Osteoblast (primary cell): ENCODE measurements at regions not wholly inside any gene's neighbourhood (a gene's known extent, or its start where the extent isn't known, plus 50 kb on each side); places are given as distances from the start of the nearest gene placed in this dataset.

Source experiments
- DNase-seq: peaks from one replicate; pipeline ENCODE4 v3.0.0; 2011; ENCODE audit warnings: low spot score, mixed read lengths; ENCODE audit not compliant: insufficient read length; ENCODE audit errors: missing footprints
- H2AFZ ChIP-seq: 2 replicates; pipeline ENCODE4 v1.6.0; 2011; ENCODE audit warnings: mild to moderate bottlenecking, low read length
- H3K27ac ChIP-seq: 2 replicates; pipeline ENCODE4 v1.5.1; 2011; ENCODE audit warnings: mild to moderate bottlenecking, low read depth, low read length, moderate library complexity
- H3K27me3 ChIP-seq: 2 replicates; pipeline ENCODE4 v1.6.0; 2012; ENCODE audit warnings: mild to moderate bottlenecking, control low read depth, inconsistent platforms, low read length, moderate library complexity; ENCODE audit not compliant: insufficient read depth
- H3K36me3 ChIP-seq: 2 replicates; pipeline ENCODE4 v1.5.1; 2011; ENCODE audit warnings: mild to moderate bottlenecking, low read length, control low read depth, moderate library complexity; ENCODE audit not compliant: insufficient read depth
- H3K4me1 ChIP-seq: 2 replicates; pipeline ENCODE4 v1.5.1; 2011; ENCODE audit warnings: mild to moderate bottlenecking, low read length, control low read depth, moderate library complexity; ENCODE audit not compliant: insufficient read depth
- H3K4me2 ChIP-seq: 2 replicates; pipeline ENCODE4 v1.6.0; 2011; ENCODE audit warnings: mild to moderate bottlenecking, low read length; ENCODE audit not compliant: insufficient read depth
- H3K4me3 ChIP-seq: fragments of 200-600 bp; sonication (generic); 3 replicates; pipeline ENCODE4 v1.5.1; 2012; ENCODE audit warnings: mild to moderate bottlenecking, low read length, inconsistent platforms; ENCODE audit not compliant: insufficient read depth
- H3K79me2 ChIP-seq: 2 replicates; pipeline ENCODE4 v1.6.0; 2012; ENCODE audit warnings: mild to moderate bottlenecking, low read length, control low read depth, inconsistent platforms; ENCODE audit not compliant: insufficient read depth
- H3K9me3 ChIP-seq: 2 replicates; pipeline ENCODE4 v1.5.1; 2011; ENCODE audit warnings: low read depth, low read length, control low read depth
- H4K20me1 ChIP-seq: 2 replicates; pipeline ENCODE4 v1.6.0; 2012; ENCODE audit warnings: mild to moderate bottlenecking, low read length, control low read depth; ENCODE audit not compliant: insufficient read depth
- TF ChIP-seq, protein P1 (sequence below): IDR thresholded peaks from 2 replicates; pipeline ENCODE4 v1.5.1; 2011; ENCODE audit warnings: mild to moderate bottlenecking, low read depth, low read length, moderate library complexity; ENCODE audit errors: extremely low read depth

DNA sequence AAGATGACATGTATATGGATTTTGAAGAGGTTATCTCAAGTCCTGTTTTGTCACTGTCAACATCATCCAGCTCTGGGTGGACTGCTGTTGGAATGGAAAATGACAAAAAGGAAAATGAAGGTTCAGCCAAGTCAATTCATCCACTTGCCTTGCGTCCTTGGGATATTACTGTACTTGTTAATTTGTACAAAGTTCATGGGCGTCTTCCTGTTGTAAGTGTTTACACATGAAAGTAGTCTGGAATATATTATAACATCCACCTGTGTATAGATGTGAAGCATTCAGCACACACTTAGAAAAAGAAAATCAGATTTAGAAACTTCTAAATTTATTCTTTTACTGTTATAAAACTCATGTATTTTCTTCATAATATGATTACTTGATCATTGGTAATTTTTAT, 67.2 kb downstream of the BLTP1 start:
- Histone ChIP-seq H3K4me3 (no peak overlapping the region), H3K4me2 (no peak overlapping the region), H3K79me2 (no peaks in the 10 kb centered on the region), H3K4me1 (no peaks in the 10 kb centered on the region), H2AFZ (no peak overlapping the region), H3K27me3 (no peaks in the 10 kb centered on the region), H3K27ac (no peak overlapping the region), H3K36me3 (peaks cover 12% of the 10 kb centered on the region), H4K20me1 (no peaks in the 10 kb centered on the region), H3K9me3 (no peaks in the 10 kb centered on the region)
- TF ChIP-seq, protein P1, sequence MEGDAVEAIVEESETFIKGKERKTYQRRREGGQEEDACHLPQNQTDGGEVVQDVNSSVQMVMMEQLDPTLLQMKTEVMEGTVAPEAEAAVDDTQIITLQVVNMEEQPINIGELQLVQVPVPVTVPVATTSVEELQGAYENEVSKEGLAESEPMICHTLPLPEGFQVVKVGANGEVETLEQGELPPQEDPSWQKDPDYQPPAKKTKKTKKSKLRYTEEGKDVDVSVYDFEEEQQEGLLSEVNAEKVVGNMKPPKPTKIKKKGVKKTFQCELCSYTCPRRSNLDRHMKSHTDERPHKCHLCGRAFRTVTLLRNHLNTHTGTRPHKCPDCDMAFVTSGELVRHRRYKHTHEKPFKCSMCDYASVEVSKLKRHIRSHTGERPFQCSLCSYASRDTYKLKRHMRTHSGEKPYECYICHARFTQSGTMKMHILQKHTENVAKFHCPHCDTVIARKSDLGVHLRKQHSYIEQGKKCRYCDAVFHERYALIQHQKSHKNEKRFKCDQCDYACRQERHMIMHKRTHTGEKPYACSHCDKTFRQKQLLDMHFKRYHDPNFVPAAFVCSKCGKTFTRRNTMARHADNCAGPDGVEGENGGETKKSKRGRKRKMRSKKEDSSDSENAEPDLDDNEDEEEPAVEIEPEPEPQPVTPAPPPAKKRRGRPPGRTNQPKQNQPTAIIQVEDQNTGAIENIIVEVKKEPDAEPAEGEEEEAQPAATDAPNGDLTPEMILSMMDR, result no peak
- peak; percentile 22 for DNase-seq

DNA sequence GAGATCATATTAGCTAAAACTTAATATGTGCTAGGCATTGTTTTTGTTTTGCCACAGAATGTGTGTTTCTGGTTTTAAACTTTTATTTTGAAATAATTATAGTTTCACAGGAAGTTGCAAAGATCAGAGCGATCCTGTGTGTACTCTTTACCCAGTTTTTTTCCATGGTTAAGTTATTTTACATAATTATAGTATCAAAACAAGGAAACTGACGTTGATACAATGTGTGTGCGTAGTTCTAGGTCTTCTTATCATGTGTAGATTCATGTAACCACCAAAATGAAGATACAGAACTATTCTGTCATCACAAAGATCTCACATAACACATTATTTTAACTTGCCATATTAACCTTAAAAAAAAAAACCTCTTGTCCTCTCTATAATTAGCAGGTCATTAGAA, 69.2 kb downstream of the BLTP1 start:
- H2AFZ ChIP-seq, result no peak overlapping the region
- peaks cover 19% of the 10 kb centered on the region for H3K36me3 ChIP-seq
- H3K79me2 ChIP-seq, result no peaks in the 10 kb centered on the region
- no peak for DNase-seq
- H3K9me3 ChIP-seq, result no peaks in the 10 kb centered on the region
- H3K27ac ChIP-seq, result no peak overlapping the region
- H3K4me2 ChIP-seq, result no peak overlapping the region
- TF ChIP-seq, protein P1, result no peak
- no peaks in the 10 kb centered on the region for H3K4me1 ChIP-seq
- no peaks in the 10 kb centered on the region for H3K27me3 ChIP-seq
- H4K20me1 ChIP-seq, result no peaks in the 10 kb centered on the region
- no peak overlapping the region for H3K4me3 ChIP-seq

DNA sequence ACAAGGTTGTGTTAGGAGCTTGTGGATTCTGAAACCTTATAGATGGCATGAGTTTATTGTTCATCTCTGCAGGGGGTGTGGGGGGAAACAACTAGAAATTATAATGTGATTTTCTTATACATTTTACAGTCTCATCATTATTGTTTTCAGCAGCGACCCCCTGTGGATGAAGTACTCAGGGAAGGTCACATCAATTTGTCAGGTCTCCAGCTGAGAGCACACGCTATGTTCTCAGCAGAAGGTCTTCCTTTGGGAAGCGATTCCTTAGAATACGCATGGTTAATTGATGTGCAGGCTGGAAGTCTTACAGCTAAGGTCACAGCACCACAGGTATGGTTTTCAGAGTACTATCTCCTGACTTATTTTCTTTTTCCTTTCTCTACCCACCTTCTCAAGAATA, 72.2 kb downstream of the BLTP1 start:
- Histone ChIP-seq H3K4me2 (no peak overlapping the region), H3K79me2 (no peaks in the 10 kb centered on the region), H3K27ac (no peak overlapping the region), H3K4me3 (no peak overlapping the region), H3K9me3 (no peaks in the 10 kb centered on the region), H4K20me1 (no peaks in the 10 kb centered on the region), H3K36me3 (peaks cover 21% of the 10 kb centered on the region), H3K27me3 (no peaks in the 10 kb centered on the region), H2AFZ (no peak overlapping the region), H3K4me1 (no peaks in the 10 kb centered on the region)
- DNase-seq, result no peak
- TF ChIP-seq, protein P1, result peak; percentile 44

DNA sequence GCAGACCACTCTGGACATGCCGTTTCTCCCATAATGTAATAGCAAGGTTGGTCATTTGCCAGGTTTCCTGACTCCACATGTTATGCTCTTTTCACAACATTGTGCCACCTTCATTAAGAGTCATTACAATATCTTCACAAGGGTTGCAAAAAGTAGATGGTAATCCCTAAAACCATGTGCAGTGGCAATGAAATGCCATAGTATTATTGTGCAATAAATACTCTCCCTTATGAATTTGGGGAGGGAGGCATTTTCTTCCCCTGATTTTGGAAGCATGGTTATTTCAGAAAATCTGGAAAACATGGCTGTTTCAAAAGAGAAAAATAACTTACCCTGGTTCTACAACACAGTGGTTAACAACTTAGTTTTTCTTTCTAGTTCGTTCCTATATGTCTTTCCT, 75.1 kb downstream of the BLTP1 start:
- H3K36me3 ChIP-seq, result peaks cover 23% of the 10 kb centered on the region
- H3K9me3 ChIP-seq, result no peaks in the 10 kb centered on the region
- H3K27me3 ChIP-seq, result no peaks in the 10 kb centered on the region
- H3K79me2 ChIP-seq, result no peaks in the 10 kb centered on the region
- no peaks in the 10 kb centered on the region for H4K20me1 ChIP-seq
- DNase-seq, result no peak
- no peak overlapping the region for H3K4me3 ChIP-seq
- no peaks in the 10 kb centered on the region for H3K4me1 ChIP-seq
- H3K4me2 ChIP-seq, result no peak overlapping the region
- H2AFZ ChIP-seq, result no peak overlapping the region
- TF ChIP-seq, protein P1, result no peak
- H3K27ac ChIP-seq, result no peak overlapping the region
